ENCODE measurements at regions not wholly inside any gene's neighbourhood (a gene's known extent, or its start where the extent isn't known, plus 50 kb on each side); places are given as distances from the start of the nearest gene placed in this dataset.

DNA sequence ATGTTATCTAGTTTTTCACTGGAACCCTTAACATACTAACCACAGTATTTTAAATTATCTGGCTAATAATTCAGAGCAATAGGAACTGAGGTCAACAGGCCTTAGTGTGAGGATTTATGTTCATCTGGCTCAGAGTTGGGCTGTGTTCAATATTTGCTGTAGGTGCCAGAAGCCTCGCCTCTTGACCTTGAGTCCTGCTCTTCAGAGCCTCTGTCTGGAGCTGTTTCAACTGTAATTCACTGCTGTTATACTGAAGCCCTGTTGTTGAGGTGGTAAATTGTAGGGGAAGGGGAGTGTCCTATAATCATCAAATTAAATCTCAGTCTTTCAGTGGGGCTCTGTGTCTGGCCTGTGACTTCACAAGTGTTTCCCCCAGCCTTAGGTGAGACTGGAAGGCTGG lies 184.4 kb downstream of the CDH26 start:
- no peak overlapping the region for H3K4me3 Mint-ChIP-seq (ENCODE audit: unreplicated experiment)
- no peaks in the 10 kb centered on the region for H3K4me1 Mint-ChIP-seq (ENCODE audit: insufficient read depth, unreplicated experiment)

DNA sequence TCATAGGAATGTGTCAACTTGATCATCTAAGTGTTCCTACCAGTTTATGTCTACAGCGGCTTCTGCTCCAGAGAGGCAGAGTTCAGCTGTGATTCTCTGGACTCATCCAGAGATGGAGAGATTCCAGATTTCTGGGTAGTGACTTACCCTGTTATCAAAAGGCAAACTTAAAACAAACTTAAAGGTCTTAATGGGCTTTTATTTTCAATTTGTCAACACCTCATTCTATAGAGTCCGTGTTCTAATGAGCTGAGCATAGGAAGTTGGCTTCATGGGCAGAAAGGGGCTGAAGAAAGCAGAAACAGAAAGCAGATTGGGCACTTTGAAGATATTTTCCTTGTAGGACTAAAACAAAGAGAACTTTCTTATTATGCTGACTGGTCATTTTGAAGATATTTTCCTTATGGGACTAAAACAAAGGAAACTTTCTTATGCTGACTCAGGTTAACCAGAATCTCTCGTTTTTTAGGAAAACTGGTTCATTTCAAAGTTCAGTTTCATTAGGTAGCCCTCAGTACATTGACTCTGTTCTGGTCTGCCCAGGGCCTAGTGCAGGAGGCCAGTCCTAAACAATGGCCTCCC lies 185.1 kb downstream of the CDH26 start:
- intact Hi-C loops (cut with micrococcal nuclease), result no loop called here
- DNase-seq (ENCODE audit: unreplicated experiment), result no peak
- H3K27ac Mint-ChIP-seq (ENCODE audit: low read depth, unreplicated experiment), result no peak overlapping the region
- no TSS peak for BruUV-seq (replicated peaks)
- TF ChIP-seq, protein P1, sequence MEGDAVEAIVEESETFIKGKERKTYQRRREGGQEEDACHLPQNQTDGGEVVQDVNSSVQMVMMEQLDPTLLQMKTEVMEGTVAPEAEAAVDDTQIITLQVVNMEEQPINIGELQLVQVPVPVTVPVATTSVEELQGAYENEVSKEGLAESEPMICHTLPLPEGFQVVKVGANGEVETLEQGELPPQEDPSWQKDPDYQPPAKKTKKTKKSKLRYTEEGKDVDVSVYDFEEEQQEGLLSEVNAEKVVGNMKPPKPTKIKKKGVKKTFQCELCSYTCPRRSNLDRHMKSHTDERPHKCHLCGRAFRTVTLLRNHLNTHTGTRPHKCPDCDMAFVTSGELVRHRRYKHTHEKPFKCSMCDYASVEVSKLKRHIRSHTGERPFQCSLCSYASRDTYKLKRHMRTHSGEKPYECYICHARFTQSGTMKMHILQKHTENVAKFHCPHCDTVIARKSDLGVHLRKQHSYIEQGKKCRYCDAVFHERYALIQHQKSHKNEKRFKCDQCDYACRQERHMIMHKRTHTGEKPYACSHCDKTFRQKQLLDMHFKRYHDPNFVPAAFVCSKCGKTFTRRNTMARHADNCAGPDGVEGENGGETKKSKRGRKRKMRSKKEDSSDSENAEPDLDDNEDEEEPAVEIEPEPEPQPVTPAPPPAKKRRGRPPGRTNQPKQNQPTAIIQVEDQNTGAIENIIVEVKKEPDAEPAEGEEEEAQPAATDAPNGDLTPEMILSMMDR (IDR thresholded peaks at IDR 0.05; ENCODE audit: unreplicated experiment), result no peak
- no peaks in the 10 kb centered on the region for H3K9me3 Mint-ChIP-seq (ENCODE audit: unreplicated experiment)
- ChIA-PET CTCF (interaction anchor here (0.6 to 0.8 kb wide), 2 partner anchors 86 to 206 kb away, joined by 3 read pairs; no protein-coding TSS in a partner anchor), POLR2A (no interaction called here)
- no peak overlapping the region for H3K4me3 Mint-ChIP-seq (ENCODE audit: unreplicated experiment)
- H3K27me3 Mint-ChIP-seq (ENCODE audit: insufficient read depth, unreplicated experiment), result peaks cover 27% of the 10 kb centered on the region
- H3K36me3 Mint-ChIP-seq (ENCODE audit: insufficient read depth, unreplicated experiment), result no peaks in the 10 kb centered on the region
- no peaks in the 10 kb centered on the region for H3K4me1 Mint-ChIP-seq (ENCODE audit: insufficient read depth, unreplicated experiment)

More for the DNA sequence above, 184.4 kb downstream of the CDH26 start:
- no peaks in the 10 kb centered on the region for H3K9me3 Mint-ChIP-seq (ENCODE audit: unreplicated experiment)
- CTCF ChIA-PET, result interaction anchor here (0.8 kb wide), 1 partner anchor 85 kb away, joined by 3 read pairs; no protein-coding TSS in a partner anchor
- DNase-seq (ENCODE audit: unreplicated experiment), result no peak
- no peak overlapping the region for H3K27ac Mint-ChIP-seq (ENCODE audit: low read depth, unreplicated experiment)
- intact Hi-C loops (cut with micrococcal nuclease), result no loop called here
- TF ChIP-seq, protein P1 (IDR thresholded peaks at IDR 0.05; ENCODE audit: unreplicated experiment), result no peak
- POLR2A ChIA-PET, result no interaction called here
- no TSS peak for BruUV-seq (replicated peaks)
- H3K27me3 Mint-ChIP-seq (ENCODE audit: insufficient read depth, unreplicated experiment), result peaks cover 21% of the 10 kb centered on the region
- no peaks in the 10 kb centered on the region for H3K36me3 Mint-ChIP-seq (ENCODE audit: insufficient read depth, unreplicated experiment)

DNA sequence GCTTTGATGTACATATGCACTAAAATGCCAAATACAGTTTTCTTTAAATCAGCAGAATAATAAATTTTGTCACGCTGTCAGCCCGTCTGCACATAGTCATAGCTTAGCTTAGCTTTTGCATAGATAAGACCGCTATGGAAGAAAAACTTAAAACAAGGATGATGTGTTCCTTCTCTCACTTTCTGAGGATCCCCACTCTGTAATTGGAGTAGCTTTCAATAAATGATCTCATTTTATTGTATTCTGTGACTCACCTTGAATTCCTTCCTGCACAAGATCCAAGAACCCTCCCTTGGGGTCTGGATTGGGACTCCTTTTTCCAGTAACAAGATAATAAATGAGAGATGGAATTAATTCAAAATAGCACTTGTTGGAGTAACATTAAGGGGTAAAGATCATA lies 186.2 kb downstream of the CDH26 start:
- Mint-ChIP-seq H3K4me3 (ENCODE audit: unreplicated experiment) (no peak overlapping the region), H3K27me3 (ENCODE audit: insufficient read depth, unreplicated experiment) (peaks cover 35% of the 10 kb centered on the region), H3K4me1 (ENCODE audit: insufficient read depth, unreplicated experiment) (no peaks in the 10 kb centered on the region), H3K36me3 (ENCODE audit: insufficient read depth, unreplicated experiment) (no peaks in the 10 kb centered on the region), H3K9me3 (ENCODE audit: unreplicated experiment) (no peaks in the 10 kb centered on the region), H3K27ac (ENCODE audit: low read depth, unreplicated experiment) (no peak overlapping the region)
- POLR2A ChIA-PET, result no interaction called here
- no TSS peak for BruUV-seq (replicated peaks)
- TF ChIP-seq, protein P1 (IDR thresholded peaks at IDR 0.05; ENCODE audit: unreplicated experiment), result no peak
- no peak for DNase-seq (ENCODE audit: unreplicated experiment)
- intact Hi-C loops (cut with micrococcal nuclease), result no loop called here
- CTCF ChIA-PET, result no interaction called here

DNA sequence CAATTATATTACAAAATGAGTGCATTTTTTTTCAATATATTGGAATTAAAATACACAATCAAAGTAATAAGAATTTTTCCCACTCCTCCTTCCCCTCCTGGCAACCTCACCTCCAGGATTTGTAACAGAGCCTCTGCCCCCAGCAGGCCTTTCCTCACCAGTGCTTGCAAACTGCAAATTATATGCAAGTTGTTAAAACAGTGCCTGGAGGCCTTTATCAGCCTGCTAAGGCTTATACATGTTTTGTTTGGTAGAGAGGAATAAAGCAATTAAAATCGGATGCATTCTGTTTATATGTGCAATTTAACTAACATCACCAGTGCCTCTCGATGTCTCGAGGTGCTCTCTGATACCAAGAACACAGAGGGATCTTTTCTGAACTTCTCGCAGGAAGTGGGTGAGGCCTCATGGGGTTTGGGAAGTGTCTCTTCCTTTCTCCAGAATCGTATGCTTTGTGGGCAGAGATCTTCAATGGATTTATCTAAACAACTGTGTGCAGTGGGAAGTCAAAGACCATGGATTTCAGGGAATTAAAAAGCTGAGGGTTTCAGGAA lies 186.8 kb downstream of the CDH26 start:
- BruUV-seq (replicated peaks), result no TSS peak
- Mint-ChIP-seq H3K4me1 (ENCODE audit: insufficient read depth, unreplicated experiment) (no peaks in the 10 kb centered on the region), H3K9me3 (ENCODE audit: unreplicated experiment) (no peaks in the 10 kb centered on the region), H3K27ac (ENCODE audit: low read depth, unreplicated experiment) (no peak overlapping the region), H3K36me3 (ENCODE audit: insufficient read depth, unreplicated experiment) (peaks cover 5% of the 10 kb centered on the region), H3K4me3 (ENCODE audit: unreplicated experiment) (no peak overlapping the region), H3K27me3 (ENCODE audit: insufficient read depth, unreplicated experiment) (peaks cover 35% of the 10 kb centered on the region)
- intact Hi-C loops (cut with micrococcal nuclease), result no loop called here
- ChIA-PET CTCF (no interaction called here), POLR2A (no interaction called here)
- TF ChIP-seq, protein P1 (IDR thresholded peaks at IDR 0.05; ENCODE audit: unreplicated experiment), result no peak
- no peak for DNase-seq (ENCODE audit: unreplicated experiment)
